Adrenal gland (tissue), 5 donors: ENCODE measurements at regions not wholly inside any gene's neighbourhood (a gene's known extent, or its start where the extent isn't known, plus 50 kb on each side); places are given as distances from the start of the nearest gene placed in this dataset.
"Not testable (repeated sequence)": the region's sequence is repeated elsewhere in the genome, so short reads cannot be mapped to it uniquely, and the experiment has no call there.

Experiments used
- CTCF ChIP-seq, 6 experiments: fragments of 450-650 bp in 4 of 6; fragments of 200-600 bp in 2 of 6; sonication (generic) in 1 of 6; IDR thresholded peaks; 1 replicate in 5 of 6; 2 replicates in 1 of 6; pipeline versions ENCODE4 v1.5.1 to v1.8.0; 2016 to 2021; ENCODE audit warnings: antibody characterized with exemption in 6 of 6, mild to moderate bottlenecking in 2 of 6, moderate library complexity in 1 of 6
- POLR2A ChIP-seq, 2 donors: fragments of 450-650 bp; IDR thresholded peaks; one replicate each; pipeline ENCODE4 v1.6.1; 2017; ENCODE audit warnings: antibody characterized with exemption in 2 of 2, mild to moderate bottlenecking in 2 of 2, moderate library complexity in 1 of 2
- donor health status: DM: no; HTN: no; CAD: no.

GRCh38 chr12:9428856-9429255 lies 178.9 kb downstream of the KLRB1 start:
- not testable (repeated sequence) for TF ChIP-seq CTCF, POLR2A (IDR thresholded peaks at IDR 0.05)
